HL-60/S4 (cell line): ENCODE measurements at regions not wholly inside any gene's neighbourhood (a gene's known extent, or its start where the extent isn't known, plus 50 kb on each side); places are given as distances from the start of the nearest gene placed in this dataset.

Experiments
- in situ Hi-C: fragments of 300-500 bp; cut with MboI; formaldehyde crosslinking; loops from 2 replicates; pipeline ENCODE4 v1.14.3; 2022; ENCODE audit warnings: low sequenced_read_pairs

GRCh38 chr16:35252356-35252936 is 1793.0 kb downstream of the TP53TG3F start:
- in situ Hi-C loops, result no loop called here

GRCh38 chr16:35255186-35255803 is 1795.9 kb downstream of the TP53TG3F start:
- in situ Hi-C loops, result no loop called here

GRCh38 chr16:35255816-35256215 is 1796.4 kb downstream of the TP53TG3F start:
- in situ Hi-C loops, result no loop called here

- in situ Hi-C loops, result no loop called here
Measured at GRCh38 chr16:35258381-35258780, 1799.0 kb downstream of the TP53TG3F start.

GRCh38 chr16:35295856-35296255 is 1836.4 kb downstream of the TP53TG3F start:
- in situ Hi-C loops, result loop anchor here (25.0 kb wide), 2 partner anchors 91 to 109 kb away; no protein-coding TSS in a partner anchor

- in situ Hi-C loops, result loop anchor here (25.0 kb wide), 2 partner anchors 90 to 110 kb away; no protein-coding TSS in a partner anchor
Measured at GRCh38 chr16:35296962-35297653, 1837.7 kb downstream of the TP53TG3F start.

GRCh38 chr16:35298460-35299243 is 1839.2 kb downstream of the TP53TG3F start:
- in situ Hi-C loops, result loop anchor here (25.0 kb wide), 2 partner anchors 89 to 111 kb away; no protein-coding TSS in a partner anchor

GRCh38 chr16:35302859-35303258 is 1843.4 kb downstream of the TP53TG3F start:
- in situ Hi-C loops, result no loop called here

GRCh38 chr16:35305476-35305875 is 1846.1 kb downstream of the TP53TG3F start:
- in situ Hi-C loops, result no loop called here

GRCh38 chr16:35306915-35307314 is 1847.5 kb downstream of the TP53TG3F start:
- in situ Hi-C loops, result no loop called here

- in situ Hi-C loops, result no loop called here
Measured at GRCh38 chr16:35308674-35309073, 1849.3 kb downstream of the TP53TG3F start.

- in situ Hi-C loops, result no loop called here
Measured at GRCh38 chr16:35310999-35311398, 1851.6 kb downstream of the TP53TG3F start.

GRCh38 chr16:35311475-35311874 is 1852.1 kb downstream of the TP53TG3F start:
- in situ Hi-C loops, result no loop called here

- in situ Hi-C loops, result no loop called here
Measured at GRCh38 chr16:35314298-35314697, 1854.9 kb downstream of the TP53TG3F start.

- in situ Hi-C loops, result no loop called here
Measured at GRCh38 chr16:35319536-35320192, 1860.3 kb downstream of the TP53TG3F start.

GRCh38 chr16:35325936-35326335 is 1866.5 kb downstream of the TP53TG3F start:
- in situ Hi-C loops, result no loop called here

- in situ Hi-C loops, result no loop called here
Measured at GRCh38 chr16:35339337-35339736, 1879.9 kb downstream of the TP53TG3F start.

GRCh38 chr16:35342012-35342411 is 1882.6 kb downstream of the TP53TG3F start:
- in situ Hi-C loops, result no loop called here

- in situ Hi-C loops, result no loop called here
Measured at GRCh38 chr16:35344012-35344762, 1884.8 kb downstream of the TP53TG3F start.

GRCh38 chr16:35352431-35352830 is 1893.0 kb downstream of the TP53TG3F start:
- in situ Hi-C loops, result no loop called here
